ENCODE measurements at regions not wholly inside any gene's neighbourhood (a gene's known extent, or its start where the extent isn't known, plus 50 kb on each side); places are given as distances from the start of the nearest gene placed in this dataset.

- no peak for TF ChIP-seq REST (IDR thresholded peaks at IDR 0.05; ENCODE audit: low read depth)
- TF ChIP-seq EGR1 (IDR thresholded peaks at IDR 0.05): no peak
- no peak for TF ChIP-seq TEAD4 (IDR thresholded peaks at IDR 0.05)
- TF ChIP-seq TCF12 (IDR thresholded peaks at IDR 0.05; ENCODE audit: low read depth): no peak
- TF ChIP-seq ZBTB7A (IDR thresholded peaks at IDR 0.05; ENCODE audit: low read depth): no peak
- TF ChIP-seq CEBPB (IDR thresholded peaks at IDR 0.05): no peak
- TF ChIP-seq USF1 (IDR thresholded peaks at IDR 0.05): no peak
- no peak for TF ChIP-seq RAD21 (IDR thresholded peaks at IDR 0.05; ENCODE audit: low read depth)
- no peak for TF ChIP-seq CREB1 (IDR thresholded peaks at IDR 0.05; ENCODE audit: low read depth)
- TF ChIP-seq EP300 (IDR thresholded peaks at IDR 0.05; ENCODE audit: borderline replicate concordance): no peak
- no peak for TF ChIP-seq YY1 (IDR thresholded peaks at IDR 0.05; ENCODE audit: low read depth)
- no peak for TF ChIP-seq MAX (IDR thresholded peaks at IDR 0.05)
- no peak for TF ChIP-seq NFIC (IDR thresholded peaks at IDR 0.05)
Measured at GRCh38 chr17:70947636-70948565, 778.6 kb downstream of the KCNJ2 start.

GRCh38 chr17:70955441-70955840 lies 786.1 kb downstream of the KCNJ2 start:
- no peak for TF ChIP-seq TCF12 (IDR thresholded peaks at IDR 0.05; ENCODE audit: low read depth)
- TF ChIP-seq EGR1 (IDR thresholded peaks at IDR 0.05): no peak
- TF ChIP-seq REST (IDR thresholded peaks at IDR 0.05; ENCODE audit: low read depth): no peak
- no peak for TF ChIP-seq TEAD4 (IDR thresholded peaks at IDR 0.05)
- no peak for TF ChIP-seq NFIC (IDR thresholded peaks at IDR 0.05)
- TF ChIP-seq TAF1 (IDR thresholded peaks at IDR 0.05; ENCODE audit: low read depth): no peak
- TF ChIP-seq RAD21 (IDR thresholded peaks at IDR 0.05; ENCODE audit: low read depth): no peak
- no peak for TF ChIP-seq YY1 (IDR thresholded peaks at IDR 0.05; ENCODE audit: low read depth)
- no peak for TF ChIP-seq EP300 (IDR thresholded peaks at IDR 0.05; ENCODE audit: borderline replicate concordance)

- TF ChIP-seq CREB1 (IDR thresholded peaks at IDR 0.05; ENCODE audit: low read depth) (no peak), REST (IDR thresholded peaks at IDR 0.05; ENCODE audit: low read depth) (no peak), ZBTB7A (IDR thresholded peaks at IDR 0.05; ENCODE audit: low read depth) (no peak), TCF12 (IDR thresholded peaks at IDR 0.05; ENCODE audit: low read depth) (no peak), EGR1 (IDR thresholded peaks at IDR 0.05) (no peak), MAX (IDR thresholded peaks at IDR 0.05) (no peak), TAF1 (IDR thresholded peaks at IDR 0.05; ENCODE audit: low read depth) (no peak), CEBPB (IDR thresholded peaks at IDR 0.05) (no peak), EP300 (IDR thresholded peaks at IDR 0.05; ENCODE audit: borderline replicate concordance) (no peak), FOXM1 (IDR thresholded peaks at IDR 0.05; ENCODE audit: borderline replicate concordance, low read depth) (no peak), USF1 (IDR thresholded peaks at IDR 0.05) (no peak), TEAD4 (IDR thresholded peaks at IDR 0.05) (no peak), YY1 (IDR thresholded peaks at IDR 0.05; ENCODE audit: low read depth) (no peak), RAD21 (IDR thresholded peaks at IDR 0.05; ENCODE audit: low read depth) (no peak), NFIC (IDR thresholded peaks at IDR 0.05) (no peak)
Measured at GRCh38 chr17:70956726-70957125, 787.4 kb downstream of the KCNJ2 start.

- TF ChIP-seq YY1 (IDR thresholded peaks at IDR 0.05; ENCODE audit: low read depth): no peak
- no peak for TF ChIP-seq REST (IDR thresholded peaks at IDR 0.05; ENCODE audit: low read depth)
- TF ChIP-seq TAF1 (IDR thresholded peaks at IDR 0.05; ENCODE audit: low read depth): no peak
- TF ChIP-seq EGR1 (IDR thresholded peaks at IDR 0.05): no peak
- no peak for TF ChIP-seq USF1 (IDR thresholded peaks at IDR 0.05)
- no peak for TF ChIP-seq TEAD4 (IDR thresholded peaks at IDR 0.05)
Measured at GRCh38 chr17:70961341-70961740, 792.0 kb downstream of the KCNJ2 start.
